AG08396 (cell line): ENCODE measurements at regions not wholly inside any gene's neighbourhood (a gene's known extent, or its start where the extent isn't known, plus 50 kb on each side); places are given as distances from the start of the nearest gene placed in this dataset.

ENCODE experiments used
- DNase-seq: peaks from one replicate; pipeline ENCODE4 v3.0.0; 2012; ENCODE audit warnings: low spot score, mixed read lengths

DNA sequence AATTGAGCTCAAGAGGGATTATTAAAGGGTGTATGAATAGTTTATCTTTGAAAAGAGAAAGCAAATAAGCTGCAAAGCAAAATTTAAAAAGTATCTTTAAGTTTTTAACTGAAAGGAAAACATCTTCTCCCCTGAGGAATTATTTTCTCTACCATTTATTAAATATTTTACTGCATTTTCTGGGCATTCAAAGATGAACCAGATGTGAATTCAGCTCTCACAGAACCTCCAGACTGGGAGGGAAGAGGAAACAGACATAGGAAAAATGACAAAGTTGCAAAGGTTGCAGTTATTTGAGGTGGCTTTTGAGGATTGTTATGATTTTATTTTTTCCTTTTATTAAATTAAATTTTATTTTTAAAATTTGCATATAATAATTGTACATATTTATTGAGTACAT is 122.7 kb upstream of the SESN3 start:
- no peak for DNase-seq

DNA sequence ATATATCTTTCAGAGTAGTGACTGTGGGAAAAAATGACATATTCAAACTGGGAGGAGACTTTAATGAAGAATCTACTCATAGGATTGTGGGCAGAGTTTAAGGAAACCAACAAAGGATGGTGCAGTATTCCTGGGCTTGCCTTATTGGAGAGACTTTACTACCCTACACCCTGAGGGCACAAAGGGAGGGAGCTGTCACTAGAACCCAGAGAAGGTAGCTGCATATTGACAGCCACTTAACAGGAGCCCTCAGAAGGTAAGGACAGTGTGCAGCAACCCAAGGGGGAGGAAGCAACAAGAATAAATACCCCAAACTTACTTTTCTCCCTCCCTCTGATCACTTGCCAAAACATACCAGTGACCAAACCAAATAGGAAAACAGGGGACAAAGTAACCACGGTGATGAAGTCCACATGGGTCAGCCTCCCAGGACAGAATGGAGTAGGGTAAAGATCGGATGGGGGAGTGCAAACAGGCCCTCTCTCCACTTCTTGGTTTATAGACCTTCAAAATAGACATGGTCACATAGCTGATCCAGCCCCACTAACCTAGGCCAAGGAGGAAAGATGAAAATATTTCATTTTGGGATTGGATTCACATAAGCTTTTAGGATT is 121.8 kb upstream of the SESN3 start:
- no peak for DNase-seq

DNA sequence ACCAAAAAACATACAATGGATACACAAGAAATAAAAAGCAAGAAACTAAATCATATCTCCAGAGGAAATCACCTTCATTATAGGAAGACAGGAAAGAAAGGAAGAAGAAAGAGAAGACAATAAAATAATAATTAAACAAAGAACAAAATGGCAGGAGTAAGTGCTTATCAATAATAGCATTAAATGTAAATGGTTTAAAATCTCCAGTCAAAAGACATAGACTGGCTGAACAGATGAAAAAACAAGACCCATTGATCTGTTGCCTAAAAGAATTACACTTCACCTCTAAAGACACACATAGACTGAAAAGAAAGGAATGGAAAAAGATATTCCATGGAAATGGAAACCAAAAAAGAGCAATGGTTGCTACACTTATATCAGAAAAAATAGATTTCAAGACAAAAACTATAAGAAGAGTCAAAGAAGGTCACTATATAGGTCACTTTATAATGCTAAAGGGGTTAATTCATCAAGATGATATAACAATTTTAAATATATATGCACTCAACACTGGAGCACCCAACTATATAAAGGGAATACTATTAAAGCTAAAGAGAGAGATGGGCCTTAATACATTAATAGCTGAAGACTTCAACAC is 118.4 kb upstream of the SESN3 start:
- no peak for DNase-seq

DNA sequence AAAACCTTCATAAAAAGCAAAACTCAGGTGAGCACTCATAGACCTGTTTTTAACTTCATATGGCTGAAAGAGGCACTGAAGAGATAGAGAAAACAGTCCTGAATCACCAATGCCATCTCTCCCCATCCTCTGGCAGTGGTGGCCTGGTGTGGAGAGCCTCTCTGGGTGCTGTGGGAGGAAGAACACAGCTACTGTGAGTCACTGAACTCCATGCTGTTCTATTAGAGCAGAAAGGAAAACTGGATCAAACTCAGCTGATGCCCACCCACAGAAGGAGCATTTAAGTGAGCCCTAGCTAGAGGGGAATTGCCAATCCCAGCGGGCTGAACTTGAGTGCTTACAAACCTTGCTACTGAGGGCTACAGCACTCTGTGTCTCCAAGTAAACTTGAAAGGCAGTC is 115.3 kb upstream of the SESN3 start:
- DNase-seq, result no peak

DNA sequence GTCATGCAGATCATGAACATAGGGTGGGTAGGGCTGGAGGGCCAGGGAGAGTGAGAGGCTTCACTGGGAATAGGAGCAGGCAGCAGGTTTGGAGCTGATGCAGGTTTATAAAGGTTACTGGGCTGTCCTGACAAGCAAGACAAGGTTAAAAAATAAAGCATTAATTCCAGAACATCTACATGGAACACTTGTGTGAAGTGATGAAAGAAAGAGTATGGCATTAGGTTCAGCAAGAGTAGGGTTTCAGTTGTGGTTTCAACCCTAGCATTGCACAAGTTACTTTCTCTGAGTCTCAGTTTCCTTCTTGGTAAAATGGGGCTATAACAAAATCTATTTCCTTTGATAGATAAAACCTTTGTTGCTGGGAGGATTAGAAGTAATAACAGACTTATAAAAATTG is 114.6 kb upstream of the SESN3 start:
- no peak for DNase-seq

DNA sequence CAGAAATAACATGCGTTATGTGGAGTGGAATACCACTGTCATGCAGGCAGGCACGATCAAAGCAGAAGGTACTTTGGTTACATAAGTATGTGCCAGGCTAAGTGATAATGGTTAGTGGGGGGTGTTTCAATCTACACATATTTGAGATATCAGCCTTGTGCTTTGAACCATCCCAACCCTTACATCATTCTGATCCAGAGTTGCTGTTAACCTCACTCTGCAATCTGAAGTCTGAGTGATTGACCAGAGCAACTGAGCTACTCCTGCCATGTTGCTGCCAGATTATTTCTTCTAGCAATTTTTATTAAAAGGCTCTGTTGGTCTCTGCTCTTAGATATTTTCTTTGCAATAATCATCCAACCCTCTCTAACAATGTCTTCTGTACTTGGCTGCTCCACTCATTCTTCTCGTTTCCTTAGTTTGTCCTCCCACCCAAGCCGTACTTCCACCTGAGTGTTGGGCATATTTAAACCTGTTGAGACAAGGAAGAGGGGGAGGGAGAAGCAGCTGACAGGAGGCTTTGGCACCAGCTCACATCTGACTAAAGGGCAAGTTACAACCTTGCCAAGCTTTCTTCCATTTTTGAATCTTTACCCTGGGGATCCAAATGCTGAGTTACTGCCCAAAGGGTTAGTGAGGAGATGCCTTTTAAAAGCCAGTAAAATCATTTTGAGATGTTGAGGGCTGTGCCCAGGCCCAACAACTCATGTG is 114.1 kb upstream of the SESN3 start:
- no peak for DNase-seq

DNA sequence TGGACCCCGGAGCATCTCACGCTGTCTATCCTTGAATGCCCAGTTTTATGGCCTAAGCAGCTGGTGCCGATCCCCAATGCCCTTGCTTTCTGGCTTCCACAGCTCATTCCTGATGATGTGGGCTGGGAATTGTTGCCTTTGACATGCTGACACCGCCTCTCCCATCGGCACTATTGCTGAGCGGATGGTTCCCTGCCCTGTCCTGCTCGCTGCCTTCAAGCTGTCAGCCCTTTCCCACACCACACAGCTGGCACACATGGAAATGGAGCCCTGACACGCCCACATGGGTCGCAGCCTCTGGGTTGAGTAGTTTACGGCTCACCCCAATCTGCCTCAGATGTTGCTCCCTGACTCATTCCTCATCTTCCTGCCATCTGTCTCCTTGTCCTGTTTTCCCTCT is 110.2 kb upstream of the SESN3 start:
- no peak for DNase-seq

DNA sequence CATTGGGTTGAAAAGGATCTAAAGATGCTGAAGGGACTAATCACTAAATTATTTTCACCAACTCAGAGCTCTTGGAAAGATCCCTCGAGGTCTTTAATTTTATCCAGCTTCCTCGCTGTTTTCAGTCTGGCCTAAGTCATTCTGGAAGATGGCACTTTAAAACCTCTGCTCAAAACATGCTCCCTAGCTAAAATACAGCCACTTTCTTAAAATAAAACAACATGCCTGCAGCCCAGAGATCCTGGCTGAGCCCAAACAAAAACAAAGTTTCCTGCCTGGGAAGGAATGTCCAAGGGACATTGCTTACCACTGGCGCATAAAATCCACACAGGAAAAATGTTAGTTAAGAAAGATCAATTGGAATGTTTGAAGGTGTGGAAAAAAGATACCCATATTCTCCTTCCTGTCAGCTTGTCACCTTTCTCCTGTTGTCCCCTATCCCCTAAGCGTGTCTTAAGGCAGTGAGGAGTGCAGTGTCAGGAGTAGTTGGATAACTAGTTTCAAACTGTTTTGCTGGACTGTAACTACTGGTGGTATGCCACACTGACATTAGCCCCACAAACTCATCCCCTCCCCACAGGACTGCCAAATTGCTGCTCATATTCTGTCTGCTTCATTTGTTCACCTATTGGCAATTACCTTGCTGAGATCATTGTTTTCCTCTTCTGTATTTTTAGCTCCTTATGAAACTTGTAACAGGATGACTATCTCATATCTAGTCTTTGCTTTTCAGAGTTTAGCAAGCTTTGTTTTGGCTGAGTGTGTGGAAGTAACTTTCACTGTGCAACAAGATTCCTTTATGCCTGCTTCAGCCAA is 108.3 kb upstream of the SESN3 start:
- no peak for DNase-seq

DNA sequence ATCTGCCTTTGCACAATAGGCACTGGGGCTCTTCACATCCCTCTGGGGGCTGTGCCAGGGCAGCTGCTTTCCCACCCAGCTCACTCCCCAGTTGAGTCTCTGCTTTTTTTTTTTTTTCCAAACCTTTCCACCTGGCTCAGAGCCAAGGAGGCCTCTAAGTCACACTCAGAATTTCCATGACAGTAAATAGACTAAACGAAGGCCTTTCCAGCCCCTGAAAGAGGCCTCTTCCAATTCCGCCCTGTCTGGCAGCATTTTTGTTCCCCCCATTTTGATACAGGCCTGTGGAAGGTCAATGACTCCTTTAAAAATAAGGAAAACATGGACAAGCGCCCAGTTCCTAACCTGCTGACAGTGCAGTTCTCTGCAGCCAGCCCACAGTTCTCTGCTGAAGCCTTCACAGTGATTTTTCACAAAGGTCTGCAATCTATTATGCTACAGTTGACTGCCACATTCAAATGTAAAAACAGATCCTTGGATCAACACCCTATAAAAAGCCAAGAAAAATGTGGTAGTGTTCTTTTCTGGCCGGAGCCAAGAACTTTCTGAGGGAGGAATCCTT is 107.5 kb upstream of the SESN3 start:
- peak; percentile 19 for DNase-seq

DNA sequence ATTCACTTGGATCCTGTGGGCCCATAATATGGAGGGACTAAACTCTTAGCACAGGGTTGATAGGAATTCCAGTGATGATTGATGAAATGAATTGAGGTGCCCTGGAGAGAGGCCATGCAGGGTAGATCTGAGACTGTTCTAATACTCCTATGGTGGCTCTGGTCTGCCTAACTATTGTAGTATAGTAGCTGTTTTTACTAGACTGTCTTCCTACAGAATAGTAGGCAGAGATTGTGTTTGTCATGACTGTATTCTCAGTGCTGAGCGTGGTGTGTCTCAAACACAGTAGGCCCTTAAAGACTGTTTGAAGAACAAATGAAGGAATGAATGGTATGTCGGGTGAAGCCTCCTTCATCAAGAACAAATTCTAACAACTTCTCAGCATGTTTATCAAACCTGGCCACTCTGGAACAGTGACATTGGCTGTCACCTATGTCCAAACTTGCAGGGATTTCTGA is 107.0 kb upstream of the SESN3 start:
- DNase-seq, result no peak

DNA sequence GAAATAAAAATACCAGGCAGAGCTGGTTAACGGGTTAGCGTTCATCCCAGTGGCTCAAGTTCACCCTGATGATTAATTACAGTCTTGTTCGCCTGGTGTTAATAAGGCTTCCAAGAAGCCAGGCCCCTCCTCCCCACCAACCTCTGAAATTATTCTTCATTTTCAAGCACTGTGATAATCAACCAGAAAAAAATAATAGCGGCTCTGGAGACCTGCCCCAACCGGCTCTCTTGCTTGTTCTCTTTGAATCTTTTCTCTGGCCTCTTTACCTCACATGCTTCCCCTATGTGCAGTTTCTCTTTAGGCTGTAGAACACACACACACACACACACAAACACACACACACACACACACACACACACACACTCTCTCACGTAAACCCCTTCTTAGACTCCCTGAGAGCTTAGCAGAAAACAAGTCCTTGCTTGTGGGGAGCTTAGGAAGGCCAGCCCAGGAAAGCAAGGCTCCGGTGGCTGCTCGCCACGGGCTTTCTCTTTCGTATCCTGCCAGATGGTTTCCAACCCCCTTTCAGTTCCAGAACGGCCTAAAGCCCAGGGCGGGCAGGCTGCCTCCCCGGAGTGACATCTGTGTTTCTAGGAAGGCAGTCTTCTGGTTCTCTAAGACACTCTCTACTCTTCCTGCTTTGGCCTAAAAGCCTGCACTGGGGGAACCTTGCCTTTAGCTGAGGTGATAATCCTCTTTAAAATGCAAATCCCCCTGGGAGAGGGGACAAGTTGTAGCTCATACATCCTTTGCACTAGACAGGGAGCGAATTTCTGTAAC is 106.4 kb upstream of the SESN3 start:
- DNase-seq, result peak; percentile 43

DNA sequence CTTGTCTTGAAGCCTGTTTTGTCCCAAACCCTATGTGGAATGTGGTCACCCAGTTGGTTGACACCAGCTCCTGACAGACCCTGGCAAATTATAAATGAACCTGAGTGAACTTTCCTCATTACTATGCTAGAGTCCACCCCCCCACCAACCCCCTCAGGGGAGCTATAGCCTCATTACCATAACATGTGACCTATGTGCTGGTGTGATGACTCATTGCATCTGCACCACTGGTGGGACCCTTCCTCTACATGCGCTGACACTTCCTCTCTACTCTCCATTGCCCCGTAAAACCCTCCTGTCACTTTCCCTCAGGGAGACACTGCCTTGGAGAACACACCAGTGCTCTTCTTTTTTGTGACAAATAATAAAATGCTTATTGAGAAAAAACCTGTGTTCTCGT is 105.0 kb upstream of the SESN3 start:
- no peak for DNase-seq

DNA sequence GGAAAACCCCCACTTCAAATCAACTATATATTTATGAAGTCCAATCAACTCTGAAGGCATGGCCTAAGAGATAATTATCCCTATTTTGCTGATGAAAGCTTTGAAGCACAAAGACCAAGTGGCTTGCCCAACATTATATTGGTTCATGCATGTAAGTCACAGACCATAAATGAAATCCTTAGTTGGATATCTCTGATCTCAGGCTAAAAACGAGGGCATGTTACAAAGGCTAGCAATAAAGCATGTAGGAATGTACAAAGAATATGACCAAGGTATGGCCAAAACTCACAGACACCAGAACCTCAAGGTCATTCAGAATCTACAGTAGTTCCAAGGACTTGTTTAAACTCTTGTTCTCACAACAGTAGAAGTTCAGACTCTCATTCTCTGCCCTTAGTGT is 100.2 kb upstream of the SESN3 start:
- no peak for DNase-seq

DNA sequence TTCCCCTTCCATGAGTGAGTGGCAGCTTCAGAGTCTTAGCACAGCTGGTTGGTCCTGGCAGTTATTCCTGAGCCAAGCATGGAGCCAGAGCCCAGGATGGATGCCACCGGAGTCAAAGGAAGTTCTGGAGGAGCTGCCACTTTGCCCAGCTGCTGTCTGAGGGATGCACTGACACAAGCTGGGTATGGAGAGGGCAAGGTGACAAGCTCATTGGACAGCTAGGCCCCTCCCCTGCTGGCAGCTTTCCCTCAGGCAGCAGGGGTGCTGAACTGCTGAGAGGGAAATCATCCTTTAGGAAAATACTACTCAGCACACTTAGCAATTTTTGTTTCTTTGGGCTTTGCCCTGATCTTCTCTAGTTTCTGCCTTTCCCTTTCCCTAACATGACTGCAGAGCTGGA is 99.3 kb upstream of the SESN3 start:
- no peak for DNase-seq

DNA sequence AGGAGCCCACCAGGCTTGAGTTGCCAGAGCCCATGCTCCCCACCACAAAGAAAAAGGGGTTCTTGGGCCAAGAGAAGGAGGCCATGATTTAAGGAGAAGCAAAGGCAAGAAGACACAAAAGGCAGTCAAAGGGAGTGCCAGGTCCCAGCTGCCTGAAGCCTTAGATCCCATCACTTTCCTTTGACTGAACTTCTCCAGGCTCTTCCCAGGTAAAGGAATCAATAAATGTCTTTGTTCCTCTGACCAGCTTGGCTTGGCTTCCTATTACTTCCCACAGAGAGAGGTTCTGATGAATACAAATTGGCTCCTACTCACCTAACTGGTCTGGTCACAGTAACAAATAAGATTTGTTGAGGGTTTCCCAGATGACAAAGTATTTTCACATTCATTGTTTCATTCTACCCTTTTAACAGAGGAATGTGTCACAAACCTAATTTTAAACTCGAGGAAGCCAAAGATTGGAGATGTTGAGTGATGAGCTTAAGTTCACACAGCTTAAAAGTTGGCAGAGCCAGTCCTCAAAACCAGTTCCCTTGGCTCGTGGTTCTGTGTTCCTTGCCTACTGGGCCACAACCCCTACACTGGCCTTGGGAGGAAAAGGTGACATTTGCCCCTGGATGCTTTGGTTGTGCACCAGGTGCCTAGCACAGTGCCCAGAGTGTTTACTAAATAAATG is 96.4 kb upstream of the SESN3 start:
- no peak for DNase-seq

DNA sequence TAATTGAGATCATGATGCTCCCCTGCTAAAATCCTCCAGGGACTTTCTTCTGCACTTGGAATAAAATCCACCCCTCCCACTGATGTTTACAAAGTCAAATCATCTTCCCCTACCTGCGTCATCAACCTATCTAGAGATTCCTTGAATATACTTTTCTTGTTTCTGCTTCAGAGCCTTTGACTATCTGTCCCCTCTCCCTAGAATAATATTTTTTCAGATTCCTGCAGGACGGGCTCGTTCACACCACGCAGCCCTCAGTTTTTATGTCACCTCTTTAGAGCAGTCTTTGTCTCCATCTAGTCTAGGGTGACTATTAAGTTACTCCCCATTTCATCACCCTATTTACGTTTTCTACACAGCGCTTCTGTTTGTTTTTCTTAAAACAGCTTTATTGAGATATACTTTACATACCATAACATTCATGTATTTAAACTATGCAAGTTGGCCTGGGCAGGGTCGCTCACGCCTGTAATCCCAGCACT is 94.8 kb upstream of the SESN3 start:
- DNase-seq, result no peak

DNA sequence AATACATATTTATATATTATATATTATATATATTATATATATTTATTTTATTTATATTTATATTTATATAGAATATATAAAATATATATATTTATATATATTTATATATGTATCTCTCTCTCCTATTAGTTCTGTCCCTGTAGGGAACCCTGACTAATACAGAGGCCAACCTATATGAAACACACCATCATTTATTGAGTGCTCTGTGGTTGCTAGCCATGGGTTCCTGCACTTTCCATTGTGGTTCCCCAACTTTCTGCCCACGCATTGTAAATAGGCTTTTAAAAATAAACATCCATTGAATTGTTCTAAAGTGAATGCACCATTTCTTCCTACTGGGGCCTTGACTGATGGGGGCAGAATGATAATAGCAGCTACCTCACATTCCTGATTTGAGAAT is 93.8 kb upstream of the SESN3 start:
- no peak for DNase-seq

DNA sequence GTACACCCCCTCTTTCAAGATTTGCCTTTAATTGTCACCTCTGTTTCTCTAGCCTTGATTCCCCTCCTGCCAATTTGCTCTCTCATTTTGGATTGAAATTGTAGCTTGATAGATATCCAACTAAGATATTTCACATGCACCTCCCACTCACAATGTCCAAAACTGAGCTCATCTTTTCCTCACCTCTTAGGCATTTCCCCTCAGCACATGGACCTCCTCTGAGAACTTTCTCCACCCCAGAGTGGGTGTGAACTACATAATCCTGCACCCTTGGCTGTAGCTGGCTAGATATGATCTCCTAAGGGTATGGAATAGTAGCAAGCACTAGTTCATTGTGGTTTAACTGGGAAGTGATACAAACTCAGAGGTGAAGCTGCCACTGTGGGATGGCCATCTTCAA is 91.5 kb upstream of the SESN3 start:
- no peak for DNase-seq

DNA sequence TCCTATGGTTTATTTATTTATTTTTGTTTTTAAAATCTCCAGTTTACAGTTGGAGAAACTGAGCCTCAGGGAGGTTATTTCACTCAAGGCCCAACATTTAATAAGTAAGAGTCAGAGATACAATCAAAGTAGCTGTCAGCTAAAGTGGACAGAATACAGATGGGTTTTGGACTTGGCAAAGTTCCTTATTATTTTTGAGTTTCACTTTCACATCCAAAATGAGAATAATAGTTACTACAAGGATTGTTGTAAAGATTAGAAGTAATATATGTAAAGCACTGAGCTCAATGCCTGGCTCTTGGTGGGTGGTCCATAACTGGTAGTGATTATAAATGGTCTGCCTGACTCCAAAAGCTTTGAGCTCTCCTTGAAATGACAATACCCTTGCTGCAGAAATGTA is 87.5 kb upstream of the SESN3 start:
- DNase-seq, result no peak

DNA sequence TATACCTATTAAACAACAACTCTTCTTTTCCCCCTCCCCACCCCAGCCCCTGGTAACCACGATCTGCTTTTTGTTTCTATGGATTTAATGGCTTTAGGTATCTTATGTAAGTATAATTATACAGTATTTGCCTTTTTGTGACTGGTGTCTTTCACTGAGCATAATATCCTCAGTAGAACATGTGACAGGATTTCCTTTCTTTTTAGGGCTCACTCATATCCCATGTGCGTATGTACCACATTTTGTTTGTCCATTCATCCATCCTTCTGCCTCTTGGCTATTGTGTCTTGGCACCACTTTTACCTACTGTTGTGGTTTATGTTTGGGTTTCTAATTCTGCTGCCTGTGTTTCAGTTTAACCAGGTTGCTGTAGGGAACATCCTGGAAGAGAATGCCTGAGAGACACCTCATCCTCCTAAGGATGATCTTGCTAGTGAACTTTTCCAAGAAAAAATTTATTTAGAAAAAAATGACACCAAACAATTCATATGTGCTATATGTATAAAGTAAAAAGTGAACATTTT is 77.6 kb upstream of the SESN3 start:
- no peak for DNase-seq

DNA sequence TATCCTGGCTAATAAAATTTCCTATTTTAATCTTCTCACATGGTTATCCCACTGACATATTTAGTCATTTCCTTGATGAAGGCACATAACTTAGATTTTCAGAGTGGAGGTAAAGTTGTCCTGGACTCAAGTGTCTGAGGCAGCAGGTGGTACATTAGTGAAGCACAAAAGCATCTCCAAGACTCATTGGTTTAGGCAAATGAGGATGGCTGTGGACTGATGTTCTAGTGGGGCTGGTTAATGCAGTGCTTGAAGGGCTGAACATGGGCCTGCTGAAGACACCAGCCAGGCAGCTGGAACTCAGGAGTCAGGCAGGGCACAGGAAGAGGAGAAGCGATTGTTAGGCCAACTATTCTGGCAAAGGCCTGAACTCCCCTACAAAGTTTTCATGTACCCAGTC is 76.3 kb upstream of the SESN3 start:
- DNase-seq, result no peak
